ENCODE measurements at regions not wholly inside any gene's neighbourhood (a gene's known extent, or its start where the extent isn't known, plus 50 kb on each side); places are given as distances from the start of the nearest gene placed in this dataset.
A peak's percentile ranks its signal among the peaks of the same experiment; 100 is the strongest.

DNA sequence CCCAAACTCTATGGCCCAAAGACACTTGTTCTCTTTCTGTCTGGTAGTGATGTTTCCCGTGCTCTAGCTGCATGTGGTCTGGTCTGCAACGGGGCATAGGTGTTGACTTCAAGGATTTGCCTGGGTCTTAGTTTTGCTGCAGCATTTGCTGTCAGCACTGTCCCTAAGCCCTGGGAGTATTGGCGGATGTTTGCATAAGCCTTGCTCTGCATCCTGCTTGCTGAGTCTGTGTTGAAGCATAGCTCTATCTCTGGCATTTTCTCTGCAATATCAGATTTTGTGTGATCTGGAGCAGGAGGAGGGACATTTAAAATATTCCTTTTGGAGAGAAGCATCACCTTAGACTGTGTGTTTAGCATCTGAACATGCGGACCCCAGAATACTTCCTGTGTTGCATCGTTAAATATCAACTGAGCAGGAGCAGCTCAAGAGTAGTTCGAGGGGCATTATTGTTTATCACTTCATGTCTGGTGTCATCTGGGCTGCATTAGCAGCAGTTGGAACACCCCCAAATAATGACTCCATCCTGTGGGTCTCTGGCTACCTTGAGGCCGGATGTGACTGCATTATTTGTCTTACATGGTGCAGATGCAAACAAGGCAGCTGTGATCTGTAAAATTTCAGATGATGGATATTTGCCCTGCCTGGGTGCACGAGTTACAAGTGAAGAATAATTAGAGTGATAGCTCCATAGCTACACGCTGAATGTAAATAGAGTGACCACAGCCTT, 231.7 kb downstream of the TRIB2 start:
- Mint-ChIP-seq H3K27me3 (ENCODE audit: low read depth) (peaks cover 33% of the 10 kb centered on the region), H3K4me1 (ENCODE audit: low read depth) (peaks cover 7% of the 10 kb centered on the region), H3K36me3 (ENCODE audit: low read depth) (no peaks in the 10 kb centered on the region), H3K27ac (no peak overlapping the region), H3K4me3 (no peak overlapping the region), H3K9me3 (no peaks in the 10 kb centered on the region)

DNA sequence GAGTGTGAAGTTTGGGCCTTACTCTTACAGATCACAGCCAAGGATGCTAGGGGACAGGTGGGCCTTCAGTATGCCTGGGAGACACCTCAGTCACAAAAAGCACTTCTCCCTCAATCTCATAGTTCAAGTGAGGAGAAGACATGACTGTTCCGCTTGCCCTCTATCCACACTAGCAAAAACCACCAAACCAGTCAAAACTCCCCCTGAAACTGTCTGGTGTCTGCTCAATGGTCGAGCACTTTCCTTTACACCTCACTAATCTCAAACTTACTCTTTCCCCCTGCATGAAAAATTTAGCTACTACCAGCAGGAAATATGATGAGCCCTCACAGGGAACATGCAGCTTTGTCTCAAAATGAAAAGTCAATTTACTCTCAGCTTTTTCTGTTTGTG, 232.2 kb downstream of the TRIB2 start:
- H3K27me3 Mint-ChIP-seq (ENCODE audit: low read depth): peaks cover 39% of the 10 kb centered on the region
- no peaks in the 10 kb centered on the region for H3K36me3 Mint-ChIP-seq (ENCODE audit: low read depth)
- peaks cover 7% of the 10 kb centered on the region for H3K4me1 Mint-ChIP-seq (ENCODE audit: low read depth)
- H3K27ac Mint-ChIP-seq: no peak overlapping the region
- H3K4me3 Mint-ChIP-seq: no peak overlapping the region
- no peaks in the 10 kb centered on the region for H3K9me3 Mint-ChIP-seq

DNA sequence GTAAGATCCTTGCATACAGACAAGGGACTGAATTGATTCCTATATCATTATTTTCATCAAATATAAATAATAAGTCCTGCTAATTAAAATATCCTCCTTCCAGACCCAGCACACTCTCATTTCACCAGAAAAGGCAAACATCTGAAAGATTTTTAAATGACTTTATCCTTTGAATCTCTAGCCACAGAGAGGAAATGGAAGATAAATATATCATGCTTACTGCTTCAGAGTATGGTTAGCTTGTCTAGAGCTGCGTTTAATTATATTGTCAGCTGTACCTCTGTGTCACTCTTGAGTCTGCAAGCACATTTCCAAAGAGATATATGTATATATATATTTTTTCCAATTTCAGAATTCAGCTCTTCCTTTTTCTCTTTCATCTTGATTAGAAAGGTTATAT, 232.7 kb downstream of the TRIB2 start:
- no peaks in the 10 kb centered on the region for H3K36me3 Mint-ChIP-seq (ENCODE audit: low read depth)
- H3K9me3 Mint-ChIP-seq: no peaks in the 10 kb centered on the region
- peaks cover 41% of the 10 kb centered on the region for H3K27me3 Mint-ChIP-seq (ENCODE audit: low read depth)
- no peak overlapping the region for H3K4me3 Mint-ChIP-seq
- H3K4me1 Mint-ChIP-seq (ENCODE audit: low read depth): peaks cover 7% of the 10 kb centered on the region
- no peak overlapping the region for H3K27ac Mint-ChIP-seq

DNA sequence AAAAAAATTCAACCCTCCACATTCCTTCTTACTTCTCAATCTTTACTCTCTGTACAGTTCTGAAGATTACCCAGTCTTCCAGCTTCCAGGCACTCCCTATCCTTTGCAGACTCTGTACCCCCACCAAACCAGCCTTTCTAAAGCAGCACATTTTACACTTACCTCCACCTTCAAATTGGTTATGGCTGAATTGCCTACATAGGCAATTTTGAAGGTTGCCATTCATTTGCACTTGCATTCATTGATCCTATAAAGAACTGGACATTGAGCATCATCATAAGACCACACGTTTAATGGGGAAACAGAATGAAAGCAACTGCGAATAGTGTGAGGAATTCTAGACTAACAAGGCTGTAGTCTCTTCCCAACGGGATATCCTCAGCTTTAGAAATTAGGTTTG, 233.4 kb downstream of the TRIB2 start:
- H3K9me3 Mint-ChIP-seq: no peaks in the 10 kb centered on the region
- H3K27ac Mint-ChIP-seq: no peak overlapping the region
- H3K4me3 Mint-ChIP-seq: no peak overlapping the region
- peaks cover 7% of the 10 kb centered on the region for H3K4me1 Mint-ChIP-seq (ENCODE audit: low read depth)
- peaks cover 45% of the 10 kb centered on the region for H3K27me3 Mint-ChIP-seq (ENCODE audit: low read depth)
- no peaks in the 10 kb centered on the region for H3K36me3 Mint-ChIP-seq (ENCODE audit: low read depth)

DNA sequence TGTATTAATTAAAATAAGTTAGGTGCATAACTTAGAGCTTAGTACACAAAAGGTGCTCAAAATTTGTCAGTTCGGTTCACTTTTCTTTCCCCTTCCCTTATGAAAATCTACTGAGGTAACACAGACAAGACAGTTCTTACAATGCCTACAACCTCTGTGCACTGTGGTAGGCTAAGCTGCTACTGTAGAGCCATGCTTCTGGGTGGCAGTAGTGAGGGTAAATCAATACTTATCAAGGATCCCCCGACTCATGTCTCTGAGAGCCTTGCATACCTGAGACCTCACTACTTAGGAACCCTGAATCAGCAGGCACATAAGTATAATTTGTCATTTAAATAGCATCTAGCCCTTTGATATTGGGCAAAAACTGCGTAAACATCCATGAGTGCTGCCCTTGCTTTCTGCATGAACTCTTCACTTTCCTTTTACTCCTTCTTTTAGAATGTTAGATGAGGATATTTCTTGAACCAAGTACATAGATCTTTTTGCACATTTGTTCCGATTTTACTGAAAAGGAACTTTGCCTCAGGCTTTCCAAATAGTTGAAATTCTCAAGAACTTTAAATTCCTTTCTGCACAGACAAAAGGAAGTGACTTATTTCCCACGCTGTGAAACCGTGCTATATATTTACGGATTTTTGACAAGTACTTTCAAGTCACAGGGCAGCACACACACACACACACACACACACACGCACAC, 234.4 kb downstream of the TRIB2 start:
- Mint-ChIP-seq H3K4me3 (no peak overlapping the region), H3K9me3 (no peaks in the 10 kb centered on the region), H3K36me3 (ENCODE audit: low read depth) (no peaks in the 10 kb centered on the region), H3K27me3 (ENCODE audit: low read depth) (peaks cover 49% of the 10 kb centered on the region), H3K27ac (no peak overlapping the region), H3K4me1 (ENCODE audit: low read depth) (peaks cover 7% of the 10 kb centered on the region)

DNA sequence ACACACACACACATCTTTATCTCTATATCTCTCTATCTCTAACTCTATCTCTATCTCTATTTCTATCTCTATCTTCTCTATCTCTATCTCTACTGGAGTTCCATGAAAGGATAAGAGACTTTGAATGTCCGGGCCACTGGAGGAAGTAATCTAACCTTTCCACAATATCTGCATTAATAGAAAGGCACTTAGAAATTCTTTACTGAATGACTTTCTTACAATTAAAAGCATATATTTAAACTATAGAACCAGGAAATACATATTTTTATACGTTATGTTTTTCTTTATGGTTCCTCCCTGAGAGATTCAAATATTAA, 234.9 kb downstream of the TRIB2 start:
- peaks cover 54% of the 10 kb centered on the region for H3K27me3 Mint-ChIP-seq (ENCODE audit: low read depth)
- no peak overlapping the region for H3K27ac Mint-ChIP-seq
- no peaks in the 10 kb centered on the region for H3K9me3 Mint-ChIP-seq
- no peak overlapping the region for H3K4me3 Mint-ChIP-seq
- peaks cover 7% of the 10 kb centered on the region for H3K4me1 Mint-ChIP-seq (ENCODE audit: low read depth)
- H3K36me3 Mint-ChIP-seq (ENCODE audit: low read depth): no peaks in the 10 kb centered on the region

DNA sequence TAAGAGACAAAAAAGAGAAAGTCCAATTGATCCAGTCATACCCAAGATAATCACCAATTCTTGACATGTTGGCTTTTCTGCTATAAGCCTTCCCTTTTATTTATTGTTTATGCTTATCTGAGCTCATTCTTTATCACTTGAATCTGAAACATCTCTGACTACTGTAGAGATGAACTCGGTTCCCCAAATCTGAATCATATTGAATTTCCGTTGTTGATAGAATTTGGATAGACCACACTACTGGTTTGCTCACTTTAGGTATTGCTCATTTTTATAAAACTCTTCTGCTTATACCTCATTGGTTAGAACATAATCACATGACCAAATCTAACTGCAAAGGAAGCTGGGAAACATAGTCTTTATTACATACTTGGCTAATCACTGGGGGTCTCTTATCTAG, 236.9 kb downstream of the TRIB2 start:
- no peaks in the 10 kb centered on the region for H3K9me3 Mint-ChIP-seq
- H3K4me3 Mint-ChIP-seq: no peak overlapping the region
- peaks cover 63% of the 10 kb centered on the region for H3K27me3 Mint-ChIP-seq (ENCODE audit: low read depth)
- no peaks in the 10 kb centered on the region for H3K36me3 Mint-ChIP-seq (ENCODE audit: low read depth)
- no peak overlapping the region for H3K27ac Mint-ChIP-seq
- H3K4me1 Mint-ChIP-seq (ENCODE audit: low read depth): peaks cover 7% of the 10 kb centered on the region

DNA sequence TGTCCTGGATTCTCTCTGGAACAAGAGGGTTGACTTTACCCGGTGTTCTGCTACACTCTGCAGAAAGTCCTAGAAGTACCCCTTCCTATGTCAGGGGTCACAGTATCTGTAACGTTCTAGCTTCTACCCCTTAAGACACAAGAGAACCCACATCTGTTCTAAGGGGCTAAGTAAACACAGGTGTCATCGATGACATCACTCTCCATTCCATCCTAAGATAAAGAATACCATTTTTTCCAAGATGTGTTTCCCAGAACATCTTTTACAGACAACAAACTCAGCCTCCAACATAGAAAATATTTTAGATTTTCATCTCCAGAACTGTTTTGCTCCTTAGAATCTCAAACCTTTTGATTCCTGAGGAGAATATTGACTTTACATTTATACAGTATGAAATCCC, 239.1 kb downstream of the TRIB2 start:
- no peak overlapping the region for H3K27ac Mint-ChIP-seq
- H3K4me1 Mint-ChIP-seq (ENCODE audit: low read depth): peaks cover 2% of the 10 kb centered on the region
- H3K4me3 Mint-ChIP-seq: no peak overlapping the region
- H3K27me3 Mint-ChIP-seq (ENCODE audit: low read depth): peaks cover 76% of the 10 kb centered on the region
- H3K9me3 Mint-ChIP-seq: peaks cover 12% of the 10 kb centered on the region
- no peaks in the 10 kb centered on the region for H3K36me3 Mint-ChIP-seq (ENCODE audit: low read depth)

DNA sequence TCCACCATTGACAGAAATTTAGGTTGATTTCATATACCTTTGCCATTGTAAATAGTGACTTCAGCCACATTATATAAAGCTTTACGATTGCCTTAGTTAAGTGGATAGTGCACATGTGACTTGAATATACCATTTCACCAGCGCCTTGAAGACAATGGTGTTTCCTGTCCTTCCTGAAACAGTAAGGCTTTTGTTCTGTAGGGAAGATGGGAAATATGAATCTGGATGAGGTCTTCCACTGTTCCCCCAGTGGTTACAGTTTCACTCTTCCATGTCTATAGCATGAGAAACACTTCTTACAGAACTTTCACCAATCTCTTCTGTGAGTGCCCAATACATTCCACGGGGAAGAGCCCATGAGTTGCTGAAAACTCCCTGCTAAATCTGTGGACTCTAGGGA, 240.5 kb downstream of the TRIB2 start:
- peaks cover under 1% of the 10 kb centered on the region for H3K4me1 Mint-ChIP-seq (ENCODE audit: low read depth)
- H3K27ac Mint-ChIP-seq: no peak overlapping the region
- peaks cover 77% of the 10 kb centered on the region for H3K27me3 Mint-ChIP-seq (ENCODE audit: low read depth)
- H3K4me3 Mint-ChIP-seq: no peak overlapping the region
- H3K9me3 Mint-ChIP-seq: peaks cover 12% of the 10 kb centered on the region
- H3K36me3 Mint-ChIP-seq (ENCODE audit: low read depth): peaks cover under 1% of the 10 kb centered on the region

DNA sequence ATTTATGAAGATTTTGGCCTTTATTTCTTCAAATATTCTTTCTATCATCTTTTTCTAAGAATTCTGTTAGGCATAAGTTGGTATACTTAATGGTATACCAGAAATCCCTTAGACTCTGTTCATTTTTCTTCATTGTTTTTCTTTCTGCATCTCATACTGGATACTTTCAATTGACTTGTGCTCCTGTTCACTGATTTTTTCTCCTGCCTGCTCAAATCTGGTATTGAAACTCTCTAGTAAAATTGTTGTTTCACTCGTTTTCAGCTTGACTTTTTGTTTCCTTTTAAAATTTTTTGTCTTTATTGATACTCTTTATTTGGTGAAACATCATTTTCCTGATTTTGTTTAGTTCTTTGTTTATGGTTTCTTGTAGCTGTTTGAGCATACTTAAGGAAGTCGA, 243.2 kb downstream of the TRIB2 start:
- H3K27me3 Mint-ChIP-seq (ENCODE audit: low read depth): peaks cover 66% of the 10 kb centered on the region
- no peak overlapping the region for H3K27ac Mint-ChIP-seq
- peaks cover 13% of the 10 kb centered on the region for H3K4me1 Mint-ChIP-seq (ENCODE audit: low read depth)
- H3K9me3 Mint-ChIP-seq: peaks cover 16% of the 10 kb centered on the region
- H3K4me3 Mint-ChIP-seq: no peak overlapping the region
- H3K36me3 Mint-ChIP-seq (ENCODE audit: low read depth): peaks cover 5% of the 10 kb centered on the region

DNA sequence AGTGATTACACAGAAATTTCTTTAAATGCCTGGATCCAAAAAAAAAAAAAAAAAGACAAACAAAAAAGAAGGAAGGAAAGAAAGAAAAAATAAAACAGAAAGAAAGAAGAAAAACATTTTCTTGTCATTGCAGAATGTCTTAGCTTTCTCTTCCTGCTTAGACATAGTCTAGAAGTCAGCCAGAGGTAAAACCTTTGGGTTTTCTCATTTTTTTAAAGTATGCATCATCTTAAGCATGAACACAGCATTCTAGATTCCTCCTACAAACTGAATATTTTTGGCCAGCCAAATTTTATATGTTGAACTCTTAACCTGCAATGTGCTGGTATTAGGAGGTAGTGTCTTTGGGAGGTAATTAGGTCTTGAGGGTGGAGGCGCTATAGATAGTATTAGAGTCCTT, 243.9 kb downstream of the TRIB2 start:
- peaks cover 19% of the 10 kb centered on the region for H3K4me1 Mint-ChIP-seq (ENCODE audit: low read depth)
- H3K27ac Mint-ChIP-seq: no peak overlapping the region
- H3K9me3 Mint-ChIP-seq: peaks cover 16% of the 10 kb centered on the region

DNA sequence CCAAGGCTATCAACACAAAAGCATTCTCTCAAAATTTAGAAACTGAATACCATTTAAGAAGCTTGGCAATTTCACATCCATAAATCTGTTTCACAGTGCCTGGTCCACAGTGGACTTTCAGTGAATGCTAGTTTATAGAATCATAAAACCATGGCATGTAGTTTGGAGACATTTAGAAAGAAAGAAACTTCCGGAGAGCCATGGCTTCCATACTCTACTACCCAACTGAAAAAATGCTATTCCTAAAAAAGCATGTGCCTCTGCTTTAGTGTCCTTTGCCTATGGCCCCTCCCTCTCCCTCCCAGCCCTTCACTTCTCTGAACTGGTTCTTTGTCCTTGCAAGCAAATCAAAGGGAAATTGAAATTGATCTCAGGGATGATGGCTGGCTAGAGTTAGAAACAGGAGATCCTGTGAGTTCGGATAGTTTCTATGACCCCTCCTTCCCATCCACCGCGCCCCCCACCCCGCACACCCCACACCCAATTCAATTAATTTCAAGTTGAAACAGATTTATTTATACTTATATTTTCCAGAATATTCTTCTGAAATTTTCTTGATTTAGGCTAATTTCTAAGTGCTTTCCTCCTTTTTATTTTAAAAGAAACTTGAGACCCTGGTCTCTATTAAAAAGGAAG, 248.3 kb downstream of the TRIB2 start:
- Mint-ChIP-seq H3K9me3 (peaks cover 9% of the 10 kb centered on the region), H3K36me3 (ENCODE audit: low read depth) (peaks cover 8% of the 10 kb centered on the region), H3K4me3 (peak overlapping the region; percentile 26)

More for the DNA sequence above, 243.9 kb downstream of the TRIB2 start:
- Mint-ChIP-seq H3K36me3 (ENCODE audit: low read depth) (peaks cover 6% of the 10 kb centered on the region), H3K4me3 (no peak overlapping the region), H3K27me3 (ENCODE audit: low read depth) (peaks cover 63% of the 10 kb centered on the region)

DNA sequence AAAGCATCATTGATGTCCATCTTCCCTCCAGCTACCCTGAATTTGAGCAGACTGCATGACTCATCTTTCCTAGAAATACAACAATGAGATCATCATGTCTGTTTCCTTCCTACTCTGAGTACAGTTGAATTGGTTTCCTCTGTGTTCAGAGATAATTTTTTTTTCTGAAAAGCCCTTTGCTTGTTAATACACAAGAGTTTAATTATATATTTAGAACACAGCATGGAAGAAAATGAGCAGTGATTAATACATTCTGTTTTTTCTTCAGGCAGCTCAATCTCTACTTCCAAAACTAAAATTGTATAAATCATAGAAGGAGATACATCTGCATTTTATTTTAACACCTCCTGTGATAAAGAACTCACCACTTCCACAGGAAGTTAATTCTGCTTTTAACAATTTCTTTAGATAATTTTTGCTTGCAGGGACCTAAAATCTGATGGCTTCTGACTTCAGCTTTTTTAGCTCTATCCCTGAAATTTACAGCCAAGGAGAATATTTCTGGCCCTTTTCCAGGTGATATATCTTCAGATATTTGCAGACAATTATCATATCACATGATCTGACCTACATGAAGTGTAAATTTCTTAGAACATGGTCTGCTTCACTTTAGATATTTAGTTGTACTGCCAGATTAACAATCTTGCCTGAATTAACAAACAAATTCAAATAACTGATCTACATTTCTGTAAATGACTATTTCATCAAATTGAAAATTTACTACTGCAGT, 249.0 kb downstream of the TRIB2 start:
- H3K4me3 Mint-ChIP-seq: peak overlapping the region; percentile 26
- H3K36me3 Mint-ChIP-seq (ENCODE audit: low read depth): peaks cover 8% of the 10 kb centered on the region
- peaks cover 4% of the 10 kb centered on the region for H3K9me3 Mint-ChIP-seq
- H3K27me3 Mint-ChIP-seq (ENCODE audit: low read depth): peaks cover 33% of the 10 kb centered on the region
- H3K4me1 Mint-ChIP-seq (ENCODE audit: low read depth): peaks cover 28% of the 10 kb centered on the region
- peak overlapping the region; percentile 74 for H3K27ac Mint-ChIP-seq

More for the DNA sequence above, 248.3 kb downstream of the TRIB2 start:
- peak overlapping the region; percentile 74 for H3K27ac Mint-ChIP-seq
- peaks cover 35% of the 10 kb centered on the region for H3K27me3 Mint-ChIP-seq (ENCODE audit: low read depth)
- H3K4me1 Mint-ChIP-seq (ENCODE audit: low read depth): peaks cover 28% of the 10 kb centered on the region

DNA sequence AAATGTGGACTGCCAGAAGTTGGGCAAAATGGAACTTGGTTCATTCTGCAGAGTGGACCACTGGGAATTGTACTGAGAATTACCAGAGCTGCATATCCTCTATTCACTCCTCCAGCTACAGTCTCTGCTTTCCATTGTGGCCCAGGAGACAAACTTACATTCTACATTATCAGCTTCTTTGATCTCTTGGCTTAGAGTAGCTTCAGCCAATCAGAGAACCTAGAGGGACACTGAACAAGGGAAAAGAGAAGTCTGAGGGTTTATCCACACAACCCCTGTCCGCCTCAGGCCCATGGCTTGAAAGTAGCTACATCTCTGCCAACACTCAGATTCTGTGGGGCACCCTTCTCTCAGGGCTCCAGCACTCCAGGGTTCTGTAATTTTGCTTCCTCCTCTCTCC, 251.1 kb downstream of the TRIB2 start:
- peaks cover 6% of the 10 kb centered on the region for H3K36me3 Mint-ChIP-seq (ENCODE audit: low read depth)

More for the DNA sequence above, 251.1 kb downstream of the TRIB2 start:
- Mint-ChIP-seq H3K4me3 (no peak overlapping the region), H3K27me3 (ENCODE audit: low read depth) (peaks cover 32% of the 10 kb centered on the region), H3K9me3 (peaks cover 4% of the 10 kb centered on the region), H3K27ac (no peak overlapping the region), H3K4me1 (ENCODE audit: low read depth) (peaks cover 23% of the 10 kb centered on the region)

Data from T-helper 1 cell treated with Interleukin-12 subunit alpha and Interleukin-12 subunit beta and Interleukin-4 antibody, amounts not matched to agents 30 μg/mL and 1 μg/mL, for 36 hours (primary cell).